HG02973 (cell line): ENCODE measurements at regions not wholly inside any gene's neighbourhood (a gene's known extent, or its start where the extent isn't known, plus 50 kb on each side); places are given as distances from the start of the nearest gene placed in this dataset.

Experiments used
- ATAC-seq: cut with Tn5 transposase; IDR thresholded peaks from one replicate; pipeline ENCODE4 v1.9.1; 2021; ENCODE audit warnings: moderate library complexity; ENCODE audit not compliant: unreplicated experiment

DNA sequence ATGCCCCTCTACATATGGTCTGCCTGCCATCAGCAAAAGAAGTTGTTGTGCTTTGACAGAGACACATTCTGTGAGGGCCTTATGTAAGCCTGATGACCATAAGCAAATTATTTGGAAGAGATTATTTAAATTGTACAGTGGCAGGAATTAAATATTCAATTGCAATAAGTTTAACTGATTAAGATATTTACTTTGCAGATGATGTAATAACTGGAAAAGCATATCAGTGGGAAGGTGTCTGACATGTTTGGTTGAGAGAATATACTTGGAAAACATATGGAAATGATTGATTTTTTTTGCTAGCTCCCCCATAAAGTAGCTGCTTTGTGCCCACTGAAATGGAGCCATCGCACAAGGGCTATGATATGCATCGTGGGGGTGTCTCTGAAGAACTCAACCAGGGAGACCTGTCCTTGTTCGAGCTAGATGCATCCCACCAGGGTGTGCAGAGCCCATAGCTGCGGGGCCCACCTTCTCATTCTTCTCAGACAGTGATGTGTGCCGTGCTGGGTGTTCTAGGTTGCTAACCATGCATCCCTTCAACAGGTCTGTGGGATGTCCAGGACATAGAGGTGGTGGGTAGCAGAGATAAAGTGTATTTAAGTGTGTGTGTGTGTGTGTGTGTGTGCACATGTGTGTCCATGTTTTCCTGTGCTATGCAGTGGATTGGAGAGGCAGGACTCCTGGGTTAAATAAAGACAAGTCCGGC is 90.4 kb upstream of the PARD3B start:
- ATAC-seq, result no peak

DNA sequence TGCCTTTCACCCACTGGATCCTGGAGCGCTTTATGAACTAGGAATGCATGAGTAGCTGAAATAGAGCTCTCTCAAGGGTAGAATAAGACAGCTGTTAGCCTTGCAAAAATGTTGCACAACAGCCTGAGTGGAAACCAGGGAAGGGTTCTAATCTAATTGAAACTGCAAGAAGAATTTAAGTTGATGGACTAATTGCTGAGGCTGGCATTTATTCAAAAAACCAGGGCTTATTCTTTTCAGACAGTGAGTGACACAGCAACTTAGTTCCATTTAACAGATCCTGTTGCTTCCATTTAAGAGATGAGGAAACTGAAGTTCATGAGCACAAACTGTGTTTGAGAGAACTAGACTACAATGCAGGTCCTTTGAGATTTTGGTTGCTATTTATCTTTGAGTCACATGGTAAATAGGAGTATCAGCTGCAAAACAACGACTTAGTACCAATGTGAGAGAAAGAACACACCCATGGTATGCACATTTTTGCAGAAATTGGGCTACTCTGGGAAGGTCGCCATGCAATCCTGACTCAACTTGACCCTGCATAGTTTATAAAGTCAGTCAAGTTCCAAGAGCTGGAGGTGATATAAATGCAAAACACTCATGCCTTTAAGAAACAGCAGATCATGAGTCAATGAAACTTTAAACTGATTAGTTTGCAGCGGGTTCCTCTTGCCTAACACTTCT is 76.4 kb upstream of the PARD3B start:
- no peak for ATAC-seq

DNA sequence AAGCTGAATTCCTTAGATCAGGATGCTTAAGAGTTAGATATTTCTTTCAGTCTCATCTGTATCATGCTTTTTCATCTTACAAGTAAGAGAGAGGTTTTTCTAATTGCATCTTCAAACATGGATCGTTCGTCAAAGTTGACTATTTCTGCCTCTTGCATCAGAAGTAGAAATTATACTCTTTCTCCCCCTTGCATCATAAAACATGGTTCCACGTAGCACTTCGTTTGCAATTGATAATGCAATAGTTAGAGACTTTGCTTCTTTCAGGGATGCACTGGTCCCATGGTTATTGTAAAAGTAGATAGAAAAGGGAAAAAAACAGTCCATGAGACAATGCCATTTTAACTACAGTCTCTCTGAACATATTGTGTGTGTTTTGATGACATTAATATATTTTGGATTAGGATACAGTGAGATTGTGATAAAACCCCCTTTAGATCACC is 75.1 kb upstream of the PARD3B start:
- no peak for ATAC-seq

DNA sequence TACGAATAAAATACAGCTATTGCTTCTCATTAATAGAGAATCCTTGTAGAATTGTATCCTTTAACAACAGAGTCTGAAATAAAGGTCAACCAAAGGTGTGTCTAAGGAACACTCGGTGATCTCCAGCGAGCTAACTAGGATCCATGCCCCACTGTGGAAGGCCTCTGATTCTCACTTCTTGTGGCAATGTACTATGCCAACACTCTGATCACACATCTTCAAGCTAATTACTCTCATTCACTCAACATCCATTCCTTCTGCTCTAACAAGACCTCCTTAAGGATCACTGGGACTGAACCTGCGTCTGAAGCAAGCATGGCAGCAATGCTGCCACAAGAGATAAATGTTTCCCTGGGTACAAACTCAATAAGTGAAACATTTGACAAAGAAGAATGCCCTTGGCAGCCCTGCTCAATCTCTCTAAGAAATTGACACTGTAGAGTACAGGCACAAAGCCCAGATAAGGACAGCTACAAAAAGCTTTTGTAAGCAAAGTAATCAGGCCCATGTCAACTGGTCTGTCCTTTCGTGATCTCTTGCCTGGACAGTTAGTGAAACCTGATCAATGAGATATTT is 74.6 kb upstream of the PARD3B start:
- no peak for ATAC-seq

DNA sequence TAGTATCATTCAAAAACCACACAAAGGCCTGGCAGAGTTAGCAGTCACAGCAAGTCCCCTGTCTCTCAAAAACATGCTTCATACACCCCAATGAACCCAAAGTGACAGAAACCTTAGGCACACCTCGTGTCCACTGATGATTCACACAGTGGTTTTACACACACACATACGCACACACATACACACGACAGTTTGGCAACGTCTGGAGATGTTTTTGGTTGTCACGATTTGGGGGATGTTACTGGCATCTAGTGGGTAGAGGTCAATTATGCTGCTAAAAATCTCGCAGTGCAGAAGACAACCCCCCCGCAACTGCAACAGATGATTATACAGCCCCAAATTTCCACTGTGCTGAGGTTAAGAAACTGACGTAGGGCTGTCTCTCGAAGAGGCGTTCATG is 72.9 kb upstream of the PARD3B start:
- no peak for ATAC-seq

DNA sequence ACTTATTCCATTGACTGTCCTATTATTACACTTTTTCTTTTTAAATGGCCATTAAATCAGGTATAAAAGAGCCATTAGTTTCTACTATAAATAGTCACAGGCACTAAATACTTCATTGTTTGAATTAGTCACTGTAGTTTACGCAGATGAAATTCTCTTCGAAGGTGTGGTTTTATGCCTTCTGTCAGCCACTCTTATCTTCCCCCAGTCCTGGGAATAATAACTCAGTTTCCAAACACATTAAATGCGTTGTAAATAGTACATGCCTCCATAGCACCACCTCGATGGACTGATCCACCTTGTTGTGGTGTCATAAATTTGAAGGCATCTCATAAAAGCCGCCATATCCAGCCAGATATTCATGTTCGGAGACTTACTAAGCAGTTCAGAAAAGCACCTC is 72.1 kb upstream of the PARD3B start:
- ATAC-seq, result no peak

DNA sequence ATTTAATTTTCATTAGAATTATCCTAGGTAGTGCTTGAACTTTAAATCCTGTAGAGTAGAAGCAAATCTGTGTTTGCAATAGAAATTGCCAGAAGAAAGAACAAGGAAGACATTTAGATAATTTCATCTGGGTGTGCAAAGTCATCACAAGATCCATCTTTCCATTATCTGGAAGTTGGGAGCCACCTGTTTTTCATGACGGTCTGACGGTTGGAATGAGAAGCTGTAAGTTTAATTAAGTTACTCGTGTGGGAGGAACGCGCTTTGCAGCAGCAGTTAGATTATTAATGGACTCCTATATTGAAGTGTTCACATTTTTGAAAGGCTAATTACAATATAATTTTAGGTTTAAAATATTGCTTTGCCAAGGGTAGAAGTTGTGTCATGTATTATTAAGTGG is 69.9 kb upstream of the PARD3B start:
- no peak for ATAC-seq

DNA sequence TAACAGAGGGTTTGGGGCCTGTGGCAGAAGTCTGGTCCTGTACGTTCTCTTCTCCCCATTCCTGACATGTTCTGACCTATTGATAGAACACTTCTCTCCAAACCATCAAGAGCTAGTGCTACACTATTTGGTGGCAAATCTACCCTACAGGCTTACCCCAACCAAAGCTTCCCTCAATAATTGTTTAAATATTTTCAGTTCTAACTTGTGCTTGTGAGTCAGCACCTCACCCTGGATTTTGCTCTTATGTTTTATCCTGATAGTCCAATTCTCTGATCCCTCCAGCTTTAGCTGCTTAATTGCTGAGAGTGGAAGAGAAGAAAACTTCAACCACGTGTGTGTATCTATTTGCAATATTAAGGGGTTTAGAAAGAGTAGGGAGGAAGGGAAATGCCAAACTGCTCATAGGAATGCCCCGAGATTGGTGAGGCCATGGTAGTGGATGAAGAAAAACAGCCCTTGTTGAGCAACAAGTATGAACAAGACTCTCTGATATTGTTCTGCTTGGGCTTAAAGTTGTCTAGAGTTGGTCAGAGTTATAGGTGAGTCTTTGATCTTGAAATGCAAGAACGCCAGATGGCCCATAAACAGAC is 67.8 kb upstream of the PARD3B start:
- no peak for ATAC-seq

DNA sequence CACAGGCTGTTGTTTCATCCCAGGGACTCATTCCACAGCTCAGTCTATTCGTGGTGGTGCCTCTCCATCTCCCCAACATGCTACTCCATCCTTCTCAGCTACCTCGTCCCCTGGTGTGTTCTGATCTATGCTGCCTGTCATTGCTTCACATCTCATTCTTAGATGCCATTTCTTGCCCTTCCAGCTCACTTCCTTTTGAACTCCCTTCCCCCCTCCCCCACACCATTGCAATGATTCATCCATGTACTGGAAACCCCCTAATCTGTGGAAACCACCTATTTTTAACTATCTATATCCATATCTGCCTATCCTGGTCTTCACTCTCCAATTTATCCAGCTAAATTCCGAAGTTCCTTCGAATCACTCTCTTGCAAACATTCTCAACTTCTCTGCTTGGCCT is 65.7 kb upstream of the PARD3B start:
- ATAC-seq, result no peak

DNA sequence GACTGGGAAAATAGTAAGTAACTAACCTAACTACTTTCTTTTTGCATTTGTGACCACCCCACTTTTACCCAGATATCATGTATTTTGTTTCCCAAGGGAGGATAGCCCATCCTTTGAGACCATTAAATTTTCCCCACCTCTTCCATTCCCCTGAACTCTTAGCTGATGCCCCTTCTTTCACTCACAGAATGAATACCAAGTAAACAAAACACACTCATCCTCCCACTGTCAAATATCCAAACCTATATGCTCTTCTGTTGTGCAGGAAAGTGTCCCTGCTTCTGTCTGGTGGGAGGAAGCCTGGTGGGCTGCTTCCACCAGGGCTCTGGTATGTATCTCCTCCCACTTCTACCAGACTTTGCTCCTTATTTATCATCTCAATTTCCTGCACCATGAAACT is 64.6 kb upstream of the PARD3B start:
- ATAC-seq, result no peak

DNA sequence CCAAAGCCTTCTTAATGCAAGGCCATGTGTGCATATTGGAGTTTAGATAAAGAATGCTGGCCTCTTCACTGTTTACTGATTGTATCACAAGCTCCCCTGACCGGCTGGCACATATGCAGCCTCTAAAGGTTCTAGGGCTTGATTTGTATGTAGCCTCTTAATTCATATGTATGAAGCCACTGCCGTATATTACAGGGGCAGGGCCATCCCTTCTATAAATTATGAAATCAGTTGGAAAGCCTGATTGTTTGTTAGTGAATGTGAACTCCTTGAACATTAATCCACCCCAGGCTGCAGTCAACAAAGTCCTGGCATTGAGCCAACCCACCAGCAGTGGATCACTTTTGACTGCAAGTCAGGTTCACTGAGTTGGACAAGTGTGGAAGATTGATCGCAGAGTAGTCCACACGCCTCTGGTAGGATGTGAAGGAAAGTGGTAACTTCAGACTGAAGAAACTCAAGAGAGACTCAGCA is 61.6 kb upstream of the PARD3B start:
- no peak for ATAC-seq

DNA sequence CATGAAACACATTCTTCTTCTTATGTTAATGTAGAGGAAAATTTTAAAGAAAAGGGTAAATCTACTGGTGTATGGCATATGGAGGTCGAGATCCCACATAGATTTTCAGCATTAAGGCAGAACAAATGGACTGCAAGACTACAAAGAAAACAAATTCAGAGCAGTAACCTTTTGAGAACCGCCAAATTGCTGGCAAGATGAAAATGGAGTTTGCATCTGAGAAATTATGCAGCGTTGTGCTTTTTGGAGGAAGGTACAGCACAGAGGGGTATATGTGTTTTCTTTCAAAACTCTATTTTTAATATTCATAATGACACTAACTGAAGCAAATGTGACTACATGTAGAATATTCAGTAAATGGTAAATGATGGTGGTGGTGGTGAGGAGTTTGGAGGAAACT is 59.0 kb upstream of the PARD3B start:
- no peak for ATAC-seq

DNA sequence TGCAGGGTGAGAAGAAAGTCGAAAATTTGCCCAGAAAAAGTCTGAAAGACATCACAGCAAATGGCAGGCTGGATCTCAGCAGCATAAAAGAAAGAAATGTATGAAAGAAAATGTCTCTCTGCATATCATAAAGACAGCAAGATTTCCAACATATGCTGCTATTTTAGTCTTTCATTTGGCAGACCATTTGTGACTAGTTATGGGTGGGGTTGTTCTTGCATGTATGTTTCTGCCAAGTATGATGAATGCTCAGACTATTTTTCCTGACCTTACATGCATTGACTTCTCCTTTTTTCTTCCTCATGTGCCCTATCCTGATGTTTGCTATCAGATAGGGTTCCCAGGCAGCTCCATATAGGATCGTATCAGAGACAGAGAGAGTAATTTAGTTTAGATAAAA is 58.5 kb upstream of the PARD3B start:
- ATAC-seq, result no peak

DNA sequence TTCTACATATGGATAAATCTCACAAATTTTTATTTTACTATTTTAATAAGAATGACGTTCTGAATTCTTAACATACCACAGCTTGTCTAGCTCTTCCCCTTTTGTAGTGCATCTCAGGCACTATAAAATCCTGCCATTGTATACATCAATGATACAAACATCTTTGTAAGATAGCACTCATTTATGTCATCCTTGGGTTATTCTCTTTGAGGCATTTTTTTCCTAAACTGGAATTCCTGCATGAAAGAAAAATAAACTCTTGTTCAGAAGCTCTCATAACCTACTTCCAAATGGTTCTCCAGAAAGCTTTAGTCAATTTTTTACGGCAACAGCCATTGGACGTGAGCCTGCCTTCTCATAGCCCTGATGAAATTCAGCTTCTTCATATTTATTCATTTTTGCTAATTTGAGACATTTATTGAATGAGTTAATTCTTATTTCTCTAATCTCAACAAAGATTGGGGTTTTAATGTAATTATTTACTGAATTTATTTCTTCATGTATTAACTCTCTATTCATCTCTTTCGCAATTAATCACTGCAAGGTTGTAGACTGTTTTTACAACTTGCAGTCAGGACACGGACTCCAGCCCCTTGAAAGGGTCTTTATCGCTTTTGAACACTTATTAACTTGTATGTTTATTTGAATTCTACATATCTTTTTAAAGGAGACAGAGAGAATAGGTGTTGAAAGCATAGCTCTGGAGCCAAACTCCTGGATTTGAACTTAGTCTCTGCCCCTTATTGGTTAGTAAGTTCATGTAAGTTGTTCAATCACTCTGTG is 57.6 kb upstream of the PARD3B start:
- ATAC-seq, result no peak

DNA sequence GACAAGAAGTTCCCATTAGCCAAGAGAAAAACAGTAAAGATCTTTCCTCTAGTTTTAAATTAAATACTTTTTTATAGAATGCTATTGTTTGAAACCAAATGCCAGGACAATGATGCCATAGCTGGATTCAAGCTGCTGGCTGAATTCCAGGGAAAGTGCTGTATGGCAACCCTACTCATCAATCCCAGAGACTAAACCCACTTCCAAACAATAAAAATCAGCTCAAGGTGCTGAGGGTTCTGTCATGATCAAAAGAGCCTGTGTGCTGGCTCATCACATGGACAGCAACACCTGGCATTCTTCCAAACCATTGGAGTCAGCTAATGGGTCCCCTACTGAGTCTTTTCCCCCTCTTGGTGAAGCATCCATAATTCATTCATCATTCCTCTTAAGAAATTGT is 53.7 kb upstream of the PARD3B start:
- no peak for ATAC-seq

DNA sequence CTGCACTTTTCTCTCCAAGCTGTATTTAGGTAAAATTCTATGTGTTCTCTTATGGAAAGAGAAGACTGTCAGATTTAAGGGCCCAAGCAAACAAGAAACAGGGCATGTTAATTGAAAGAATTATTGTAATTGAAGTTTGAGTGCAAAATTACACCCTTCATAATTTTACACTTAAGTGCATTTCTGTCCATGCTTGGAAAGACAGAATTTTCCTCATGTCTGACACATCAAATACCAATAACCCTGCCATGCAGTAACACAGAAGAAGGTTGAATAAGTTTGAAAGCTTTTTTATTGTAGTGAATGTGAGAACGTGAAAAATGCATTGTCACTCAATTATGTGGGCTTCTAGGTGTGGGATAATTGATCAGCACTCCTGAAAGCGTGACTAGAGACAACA is 52.9 kb upstream of the PARD3B start:
- ATAC-seq, result no peak

DNA sequence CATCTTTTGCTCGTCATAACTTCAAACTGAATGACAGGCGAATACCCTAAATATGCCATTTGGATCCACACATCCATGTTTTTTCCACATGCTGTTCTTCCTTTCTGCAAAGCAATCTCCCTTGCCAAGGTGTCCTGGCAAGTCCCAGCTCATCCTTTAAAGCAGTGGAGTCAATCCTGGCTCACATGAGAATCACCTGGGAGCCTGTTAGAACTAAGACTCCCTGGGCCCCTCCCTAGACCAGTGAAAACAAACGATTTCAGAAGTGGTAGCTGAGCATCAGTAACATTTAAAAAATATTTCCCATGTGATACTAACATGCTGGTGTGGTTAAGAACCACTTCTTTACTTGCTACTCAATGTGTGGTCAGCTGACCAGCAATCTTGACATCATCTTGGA is 50.6 kb upstream of the PARD3B start:
- ATAC-seq, result no peak

DNA sequence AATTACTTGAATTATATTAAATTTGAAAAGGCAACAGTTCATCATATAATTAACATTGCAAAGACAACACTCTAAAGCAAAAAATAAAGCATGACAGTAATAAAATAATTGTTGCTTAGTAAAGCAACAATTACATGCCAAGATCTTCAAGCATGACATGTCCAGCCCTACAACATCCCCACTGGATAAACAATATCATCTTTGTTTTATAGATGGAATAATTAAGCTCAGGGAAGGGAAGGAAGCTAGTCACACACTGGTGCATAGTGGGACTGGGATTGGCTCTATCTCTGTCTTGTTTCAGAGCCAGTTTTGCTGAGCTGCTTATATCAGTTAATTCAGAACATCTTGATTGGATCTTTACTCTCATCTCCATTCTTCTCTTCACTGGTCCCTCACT is 49.9 kb upstream of the PARD3B start:
- no peak for ATAC-seq
